ENCODE measurements at regions not wholly inside any gene's neighbourhood (a gene's known extent, or its start where the extent isn't known, plus 50 kb on each side); places are given as distances from the start of the nearest gene placed in this dataset.

DNA sequence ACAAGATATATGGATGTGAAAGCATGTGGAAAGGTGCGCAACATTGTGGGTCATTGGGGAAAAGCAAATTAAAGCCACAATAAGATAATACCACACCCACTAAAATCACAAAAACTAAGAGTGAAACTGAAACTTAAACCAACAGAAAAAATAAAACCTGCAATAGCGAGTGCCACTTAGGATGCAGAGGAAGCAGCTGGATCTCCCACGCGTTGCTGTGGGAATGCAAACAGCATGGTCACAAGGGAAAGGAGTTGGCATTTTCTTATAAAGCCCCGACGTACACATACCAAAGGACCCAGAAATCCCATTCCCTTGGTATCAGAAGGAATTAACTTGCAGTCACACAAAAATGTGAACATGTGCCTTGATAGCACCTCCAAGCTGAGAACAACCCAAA, 712.0 kb downstream of the TBC1D22A start:
- no peaks in the 10 kb centered on the region for H3K4me1 ChIP-seq (ENCODE audit: control insufficient read depth in 1 of 2, insufficient read depth in 2 of 2, low read length in 2 of 2)
- no peaks in the 10 kb centered on the region for H3K27me3 ChIP-seq (ENCODE audit: control insufficient read depth in 1 of 2, insufficient read depth in 2 of 2, low read length in 2 of 2)
- no peak overlapping the region for H3K9ac ChIP-seq (ENCODE audit: low read depth in 1 of 2, low read length in 2 of 2)
- H3K36me3 ChIP-seq (ENCODE audit: control insufficient read depth in 1 of 2, insufficient read depth in 2 of 2, low read length in 2 of 2), result no peaks in the 10 kb centered on the region
- peak overlapping the region in 1 of 2 donors; percentile 48 for H3K4me3 ChIP-seq (ENCODE audit: low read depth in 1 of 2, low read length in 2 of 2)
- no peaks in the 10 kb centered on the region for H3K9me3 ChIP-seq (ENCODE audit: control insufficient read depth in 1 of 2, low read length in 2 of 2)
- no peak overlapping the region for H3K27ac ChIP-seq (ENCODE audit: low read depth, low read length)

GRCh38 chr22:47472636-47473035, 710.2 kb downstream of the TBC1D22A start:
- no peaks in the 10 kb centered on the region for H3K4me1 ChIP-seq (ENCODE audit: control insufficient read depth in 1 of 2, insufficient read depth in 2 of 2, low read length in 2 of 2)
- no peak overlapping the region for H3K27ac ChIP-seq (ENCODE audit: low read depth, low read length)
- H3K27me3 ChIP-seq (ENCODE audit: control insufficient read depth in 1 of 2, insufficient read depth in 2 of 2, low read length in 2 of 2), result no peaks in the 10 kb centered on the region
- H3K9ac ChIP-seq (ENCODE audit: low read depth in 1 of 2, low read length in 2 of 2), result no peak overlapping the region
- no peak overlapping the region for H3K4me3 ChIP-seq (ENCODE audit: low read depth in 1 of 2, low read length in 2 of 2)
- no peaks in the 10 kb centered on the region for H3K36me3 ChIP-seq (ENCODE audit: control insufficient read depth in 1 of 2, insufficient read depth in 2 of 2, low read length in 2 of 2)
- no peaks in the 10 kb centered on the region for H3K9me3 ChIP-seq (ENCODE audit: control insufficient read depth in 1 of 2, low read length in 2 of 2)

- Histone ChIP-seq H3K36me3 (ENCODE audit: control insufficient read depth in 1 of 2, insufficient read depth in 2 of 2, low read length in 2 of 2) (no peaks in the 10 kb centered on the region), H3K27me3 (ENCODE audit: control insufficient read depth in 1 of 2, insufficient read depth in 2 of 2, low read length in 2 of 2) (no peaks in the 10 kb centered on the region), H3K9me3 (ENCODE audit: control insufficient read depth in 1 of 2, low read length in 2 of 2) (no peaks in the 10 kb centered on the region), H3K9ac (ENCODE audit: low read depth in 1 of 2, low read length in 2 of 2) (no peak overlapping the region), H3K4me3 (ENCODE audit: low read depth in 1 of 2, low read length in 2 of 2) (no peak overlapping the region), H3K27ac (ENCODE audit: low read depth, low read length) (no peak overlapping the region), H3K4me1 (ENCODE audit: control insufficient read depth in 1 of 2, insufficient read depth in 2 of 2, low read length in 2 of 2) (no peaks in the 10 kb centered on the region)
These were observed 709.0 kb downstream of the TBC1D22A start for GRCh38 chr22:47471406-47471805.

- H3K4me1 ChIP-seq (ENCODE audit: control insufficient read depth in 1 of 2, insufficient read depth in 2 of 2, low read length in 2 of 2), result no peaks in the 10 kb centered on the region
- no peak overlapping the region for H3K4me3 ChIP-seq (ENCODE audit: low read depth in 1 of 2, low read length in 2 of 2)
- no peak overlapping the region for H3K27ac ChIP-seq (ENCODE audit: low read depth, low read length)
- no peaks in the 10 kb centered on the region for H3K36me3 ChIP-seq (ENCODE audit: control insufficient read depth in 1 of 2, insufficient read depth in 2 of 2, low read length in 2 of 2)
- no peak overlapping the region for H3K9ac ChIP-seq (ENCODE audit: low read depth in 1 of 2, low read length in 2 of 2)
- no peaks in the 10 kb centered on the region for H3K9me3 ChIP-seq (ENCODE audit: control insufficient read depth in 1 of 2, low read length in 2 of 2)
- H3K27me3 ChIP-seq (ENCODE audit: control insufficient read depth in 1 of 2, insufficient read depth in 2 of 2, low read length in 2 of 2), result no peaks in the 10 kb centered on the region
These were observed 703.4 kb downstream of the TBC1D22A start for GRCh38 chr22:47465809-47466208.

GRCh38 chr22:47465222-47465621, 702.8 kb downstream of the TBC1D22A start:
- no peak overlapping the region for H3K27ac ChIP-seq (ENCODE audit: low read depth, low read length)
- H3K27me3 ChIP-seq (ENCODE audit: control insufficient read depth in 1 of 2, insufficient read depth in 2 of 2, low read length in 2 of 2), result no peaks in the 10 kb centered on the region
- H3K9me3 ChIP-seq (ENCODE audit: control insufficient read depth in 1 of 2, low read length in 2 of 2), result no peaks in the 10 kb centered on the region
- H3K36me3 ChIP-seq (ENCODE audit: control insufficient read depth in 1 of 2, insufficient read depth in 2 of 2, low read length in 2 of 2), result no peaks in the 10 kb centered on the region
- H3K4me1 ChIP-seq (ENCODE audit: control insufficient read depth in 1 of 2, insufficient read depth in 2 of 2, low read length in 2 of 2), result no peaks in the 10 kb centered on the region
- H3K9ac ChIP-seq (ENCODE audit: low read depth in 1 of 2, low read length in 2 of 2), result no peak overlapping the region
- H3K4me3 ChIP-seq (ENCODE audit: low read depth in 1 of 2, low read length in 2 of 2), result no peak overlapping the region

GRCh38 chr22:47463220-47463619, 700.8 kb downstream of the TBC1D22A start:
- Histone ChIP-seq H3K9ac (ENCODE audit: low read depth in 1 of 2, low read length in 2 of 2) (no peak overlapping the region), H3K4me3 (ENCODE audit: low read depth in 1 of 2, low read length in 2 of 2) (no peak overlapping the region), H3K27me3 (ENCODE audit: control insufficient read depth in 1 of 2, insufficient read depth in 2 of 2, low read length in 2 of 2) (no peaks in the 10 kb centered on the region), H3K9me3 (ENCODE audit: control insufficient read depth in 1 of 2, low read length in 2 of 2) (no peaks in the 10 kb centered on the region), H3K27ac (ENCODE audit: low read depth, low read length) (no peak overlapping the region), H3K36me3 (ENCODE audit: control insufficient read depth in 1 of 2, insufficient read depth in 2 of 2, low read length in 2 of 2) (no peaks in the 10 kb centered on the region), H3K4me1 (ENCODE audit: control insufficient read depth in 1 of 2, insufficient read depth in 2 of 2, low read length in 2 of 2) (no peaks in the 10 kb centered on the region)

DNA sequence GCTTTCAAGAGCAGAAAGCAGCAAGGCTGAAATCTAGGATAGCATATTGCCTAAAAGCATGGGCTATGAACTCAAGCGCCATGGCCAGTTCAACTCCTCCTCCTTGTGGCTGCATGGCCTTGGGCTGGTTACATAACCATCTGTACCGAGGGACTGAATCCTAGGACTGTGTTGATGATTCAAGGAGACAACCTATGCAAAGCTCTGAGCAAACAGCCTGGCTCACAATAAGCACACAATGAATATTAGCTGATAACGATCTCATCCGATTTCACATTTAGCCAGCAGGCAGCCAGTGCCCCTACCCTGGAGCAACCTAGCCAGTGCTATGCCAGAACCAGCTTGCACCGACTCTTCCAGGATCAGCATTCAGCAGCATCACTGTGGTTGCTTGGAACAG, 698.4 kb downstream of the TBC1D22A start:
- H3K9ac ChIP-seq (ENCODE audit: low read depth in 1 of 2, low read length in 2 of 2), result no peak overlapping the region
- no peaks in the 10 kb centered on the region for H3K9me3 ChIP-seq (ENCODE audit: control insufficient read depth in 1 of 2, low read length in 2 of 2)
- no peaks in the 10 kb centered on the region for H3K4me1 ChIP-seq (ENCODE audit: control insufficient read depth in 1 of 2, insufficient read depth in 2 of 2, low read length in 2 of 2)
- no peaks in the 10 kb centered on the region for H3K27me3 ChIP-seq (ENCODE audit: control insufficient read depth in 1 of 2, insufficient read depth in 2 of 2, low read length in 2 of 2)
- H3K36me3 ChIP-seq (ENCODE audit: control insufficient read depth in 1 of 2, insufficient read depth in 2 of 2, low read length in 2 of 2), result no peaks in the 10 kb centered on the region
- no peak overlapping the region for H3K4me3 ChIP-seq (ENCODE audit: low read depth in 1 of 2, low read length in 2 of 2)
- no peak overlapping the region for H3K27ac ChIP-seq (ENCODE audit: low read depth, low read length)

GRCh38 chr22:47460176-47460575, 697.7 kb downstream of the TBC1D22A start:
- H3K9ac ChIP-seq (ENCODE audit: low read depth in 1 of 2, low read length in 2 of 2), result no peak overlapping the region
- H3K9me3 ChIP-seq (ENCODE audit: control insufficient read depth in 1 of 2, low read length in 2 of 2), result no peaks in the 10 kb centered on the region
- H3K4me1 ChIP-seq (ENCODE audit: control insufficient read depth in 1 of 2, insufficient read depth in 2 of 2, low read length in 2 of 2), result no peaks in the 10 kb centered on the region
- no peaks in the 10 kb centered on the region for H3K27me3 ChIP-seq (ENCODE audit: control insufficient read depth in 1 of 2, insufficient read depth in 2 of 2, low read length in 2 of 2)
- H3K27ac ChIP-seq (ENCODE audit: low read depth, low read length), result no peak overlapping the region
- H3K4me3 ChIP-seq (ENCODE audit: low read depth in 1 of 2, low read length in 2 of 2), result no peak overlapping the region
- no peaks in the 10 kb centered on the region for H3K36me3 ChIP-seq (ENCODE audit: control insufficient read depth in 1 of 2, insufficient read depth in 2 of 2, low read length in 2 of 2)

DNA sequence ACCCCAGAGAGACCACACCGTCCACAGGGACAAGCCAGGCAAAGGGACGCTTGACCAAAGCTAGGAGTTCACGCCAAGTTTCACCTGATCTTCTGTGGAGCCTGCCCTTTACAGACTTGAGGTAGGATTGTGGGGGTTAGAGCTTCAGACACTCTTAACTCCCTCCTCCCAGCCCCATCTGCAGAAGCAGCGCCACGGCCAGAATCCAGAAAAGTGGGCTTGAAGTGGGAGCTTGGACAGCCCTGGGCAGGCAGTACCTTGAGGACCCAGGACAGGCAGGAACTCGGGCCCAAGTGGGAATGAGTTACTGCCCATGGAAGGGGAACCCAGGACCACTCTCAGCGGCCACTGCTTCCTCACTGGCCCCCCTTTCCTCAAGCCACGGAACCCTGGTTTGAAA, 695.9 kb downstream of the TBC1D22A start:
- Histone ChIP-seq H3K9me3 (ENCODE audit: control insufficient read depth in 1 of 2, low read length in 2 of 2) (no peaks in the 10 kb centered on the region), H3K9ac (ENCODE audit: low read depth in 1 of 2, low read length in 2 of 2) (no peak overlapping the region), H3K27ac (ENCODE audit: low read depth, low read length) (no peak overlapping the region), H3K4me1 (ENCODE audit: control insufficient read depth in 1 of 2, insufficient read depth in 2 of 2, low read length in 2 of 2) (no peaks in the 10 kb centered on the region), H3K27me3 (ENCODE audit: control insufficient read depth in 1 of 2, insufficient read depth in 2 of 2, low read length in 2 of 2) (no peaks in the 10 kb centered on the region), H3K36me3 (ENCODE audit: control insufficient read depth in 1 of 2, insufficient read depth in 2 of 2, low read length in 2 of 2) (no peaks in the 10 kb centered on the region), H3K4me3 (ENCODE audit: low read depth in 1 of 2, low read length in 2 of 2) (no peak overlapping the region)

GRCh38 chr22:47457509-47458300, 695.3 kb downstream of the TBC1D22A start:
- Histone ChIP-seq H3K36me3 (ENCODE audit: control insufficient read depth in 1 of 2, insufficient read depth in 2 of 2, low read length in 2 of 2) (no peaks in the 10 kb centered on the region), H3K4me3 (ENCODE audit: low read depth in 1 of 2, low read length in 2 of 2) (no peak overlapping the region), H3K27ac (ENCODE audit: low read depth, low read length) (no peak overlapping the region), H3K9ac (ENCODE audit: low read depth in 1 of 2, low read length in 2 of 2) (no peak overlapping the region), H3K9me3 (ENCODE audit: control insufficient read depth in 1 of 2, low read length in 2 of 2) (no peaks in the 10 kb centered on the region), H3K27me3 (ENCODE audit: control insufficient read depth in 1 of 2, insufficient read depth in 2 of 2, low read length in 2 of 2) (no peaks in the 10 kb centered on the region), H3K4me1 (ENCODE audit: control insufficient read depth in 1 of 2, insufficient read depth in 2 of 2, low read length in 2 of 2) (no peaks in the 10 kb centered on the region)

Data from duodenal mucosa (tissue), 2 donors.